HG03469 (cell line): ENCODE measurements at regions not wholly inside any gene's neighbourhood (a gene's known extent, or its start where the extent isn't known, plus 50 kb on each side); places are given as distances from the start of the nearest gene placed in this dataset.
"Not testable (repeated sequence)": the region's sequence is repeated elsewhere in the genome, so short reads cannot be mapped to it uniquely, and the experiment has no call there.

Experiments used
- ATAC-seq: cut with Tn5 transposase; IDR thresholded peaks from one replicate; pipeline ENCODE4 v1.9.1; 2021; ENCODE audit warnings: mild to moderate bottlenecking, moderate library complexity, moderate number of reproducible peaks; ENCODE audit not compliant: unreplicated experiment

DNA sequence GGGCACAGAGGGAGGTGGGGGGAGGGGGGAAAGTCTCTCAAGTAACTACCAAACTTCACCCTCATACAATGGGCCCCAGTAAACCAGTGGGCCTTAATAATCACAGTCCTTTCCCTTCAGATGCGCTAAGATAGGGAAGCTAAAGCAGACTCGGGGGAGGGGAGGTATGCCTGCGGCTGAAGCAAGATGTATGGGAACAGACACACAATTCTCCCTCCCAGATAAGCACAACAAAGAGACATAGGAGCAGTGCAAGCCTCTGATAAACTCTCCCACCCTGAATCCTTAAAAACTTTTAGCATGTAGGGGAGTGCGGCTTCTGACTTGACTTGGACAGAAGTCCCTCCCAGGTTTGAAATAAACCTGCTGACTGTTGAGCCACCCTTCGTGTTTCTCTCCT is 54.7 kb downstream of the PROP1 start:
- not testable (repeated sequence) for ATAC-seq

DNA sequence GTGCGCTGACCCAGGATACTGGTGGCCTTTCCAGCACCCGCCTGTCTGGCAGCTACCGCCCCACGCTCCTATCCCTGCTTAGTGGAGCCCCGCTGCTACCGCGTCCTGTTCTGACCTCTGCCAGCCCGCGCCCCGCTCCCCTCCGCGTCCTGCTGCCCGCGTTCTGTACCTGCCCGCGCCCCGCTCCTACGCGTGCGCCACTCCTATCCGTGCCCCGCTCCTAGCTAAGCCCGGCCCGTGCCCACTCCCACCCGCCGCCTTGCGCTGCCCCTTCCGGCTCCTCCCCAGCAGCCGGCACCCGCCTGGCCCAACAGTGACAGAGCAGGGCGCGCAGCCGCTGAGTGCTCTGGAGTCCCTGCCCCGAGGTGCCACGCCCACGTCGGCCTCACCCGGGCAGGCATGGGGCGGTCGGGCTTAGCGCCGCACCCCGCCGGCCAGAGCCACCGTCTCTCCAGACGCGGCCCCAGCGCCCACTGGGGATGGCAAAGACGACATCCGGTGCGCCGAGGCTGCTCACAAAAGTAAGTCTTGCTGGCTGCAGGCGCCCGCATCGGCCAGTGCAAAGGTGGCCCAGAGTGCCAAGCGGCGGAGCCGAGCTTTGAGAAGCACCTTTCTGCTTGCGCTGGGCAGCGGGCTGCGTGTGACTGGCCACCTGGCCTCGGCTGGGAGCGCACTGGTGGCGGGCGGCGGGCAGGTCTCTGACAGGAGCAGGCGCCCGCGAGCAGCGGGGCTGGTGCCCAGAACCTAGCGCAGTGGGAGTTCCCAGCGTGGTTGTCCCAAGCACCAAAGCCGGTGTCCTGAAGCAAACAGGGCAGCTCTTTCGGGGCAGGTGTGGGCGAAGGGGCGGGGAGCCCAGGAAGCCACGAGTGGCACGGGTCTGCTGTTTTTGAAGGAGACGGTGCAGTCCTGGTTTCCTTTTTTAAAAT is 56.5 kb downstream of the PROP1 start:
- not testable (repeated sequence) for ATAC-seq

DNA sequence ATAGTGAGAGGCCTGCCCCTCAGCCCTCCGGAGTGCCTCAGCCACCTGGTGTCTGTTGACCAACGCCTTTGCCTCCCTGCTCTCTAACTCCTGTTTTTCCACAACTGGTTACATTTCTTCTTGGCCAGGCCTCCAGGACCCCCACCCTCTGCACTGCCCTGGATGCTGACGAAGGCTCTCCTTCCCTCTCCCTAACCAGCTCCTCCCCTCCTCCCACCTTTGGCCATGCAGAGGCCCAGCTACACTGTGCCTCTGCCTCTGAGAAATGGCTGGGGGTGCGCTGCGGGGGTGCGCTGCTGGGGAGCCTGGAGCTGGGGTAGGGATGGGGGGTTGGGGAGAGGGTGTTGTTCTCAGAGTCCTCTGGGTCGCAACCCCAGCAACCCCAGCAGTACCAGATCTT is 57.3 kb downstream of the PROP1 start:
- ATAC-seq: not testable (repeated sequence)

DNA sequence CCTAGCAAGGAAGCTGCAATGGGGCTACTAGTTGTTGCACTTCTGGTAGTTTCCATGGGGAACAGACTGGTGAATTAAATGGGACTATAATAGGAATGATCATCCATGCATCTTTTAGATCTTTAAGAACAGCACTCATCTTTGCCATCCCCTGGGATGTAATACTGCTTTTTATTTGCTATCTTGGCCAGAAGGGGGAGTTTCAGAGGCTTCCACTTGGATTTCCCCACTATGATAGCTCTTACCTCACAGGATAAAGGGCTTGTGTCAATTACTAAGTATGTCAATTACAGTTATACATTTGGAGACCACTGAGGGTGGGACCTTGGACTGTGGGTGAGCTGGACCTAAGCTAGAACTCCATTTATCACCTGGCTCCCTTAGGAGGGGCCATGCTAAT is 61.8 kb downstream of the PROP1 start:
- ATAC-seq: not testable (repeated sequence)

DNA sequence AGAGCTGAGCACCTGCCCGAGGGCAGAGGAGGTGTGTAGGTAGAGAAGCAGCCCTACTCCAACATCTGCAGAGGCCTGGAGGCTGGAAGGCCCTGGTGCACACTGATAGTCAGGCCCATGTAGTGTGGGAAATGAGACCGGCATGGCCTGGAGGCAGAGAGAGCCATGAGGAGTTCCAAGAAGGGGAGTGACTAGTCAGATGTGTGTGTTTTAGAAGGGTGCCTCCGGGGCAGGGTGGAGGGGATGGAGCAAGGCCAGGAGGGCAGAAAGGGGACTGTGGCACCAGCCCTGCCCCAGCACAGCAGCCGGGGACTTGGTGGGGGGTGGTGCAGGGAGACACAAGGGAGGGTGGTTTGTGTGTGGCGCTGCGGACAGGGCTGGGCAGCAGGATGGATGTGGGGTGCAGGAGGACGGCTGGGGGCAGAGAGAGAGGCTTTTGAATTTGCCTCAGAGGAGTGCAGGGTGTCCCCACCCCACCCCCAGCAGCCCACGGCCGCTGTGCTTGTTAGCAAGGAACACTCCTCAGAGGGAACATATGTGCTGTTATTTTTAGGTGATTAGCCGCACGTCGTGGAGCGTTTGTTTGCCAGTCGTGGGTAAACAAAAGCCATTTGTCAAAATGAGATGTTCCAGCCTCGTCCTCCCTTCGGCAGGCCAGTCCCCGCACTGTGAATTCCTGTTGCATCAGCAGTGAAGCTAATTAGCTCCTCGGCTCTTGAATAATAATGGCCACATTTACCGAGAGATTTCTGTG is 65.6 kb downstream of the PROP1 start:
- ATAC-seq: not testable (repeated sequence)

DNA sequence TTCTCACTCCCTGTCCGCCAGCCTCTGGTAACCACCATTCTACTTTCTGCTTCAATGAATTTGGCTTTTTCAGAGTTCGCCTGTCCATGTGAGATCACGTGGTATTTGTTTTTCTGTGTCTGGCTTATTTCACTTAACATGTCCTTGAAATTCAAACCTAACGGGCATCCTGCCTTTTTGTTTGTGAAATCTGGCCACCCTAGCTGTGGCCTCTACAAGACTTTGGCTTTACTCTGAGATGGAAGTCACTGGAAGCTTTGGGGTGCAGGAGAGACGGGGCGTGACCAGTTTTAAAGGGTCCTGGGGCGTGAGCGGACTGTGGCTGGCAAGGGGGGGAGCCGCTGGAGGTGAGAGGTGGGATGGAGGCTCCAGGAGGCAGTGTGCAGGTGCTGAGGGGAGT is 66.4 kb downstream of the PROP1 start:
- ATAC-seq: not testable (repeated sequence)

DNA sequence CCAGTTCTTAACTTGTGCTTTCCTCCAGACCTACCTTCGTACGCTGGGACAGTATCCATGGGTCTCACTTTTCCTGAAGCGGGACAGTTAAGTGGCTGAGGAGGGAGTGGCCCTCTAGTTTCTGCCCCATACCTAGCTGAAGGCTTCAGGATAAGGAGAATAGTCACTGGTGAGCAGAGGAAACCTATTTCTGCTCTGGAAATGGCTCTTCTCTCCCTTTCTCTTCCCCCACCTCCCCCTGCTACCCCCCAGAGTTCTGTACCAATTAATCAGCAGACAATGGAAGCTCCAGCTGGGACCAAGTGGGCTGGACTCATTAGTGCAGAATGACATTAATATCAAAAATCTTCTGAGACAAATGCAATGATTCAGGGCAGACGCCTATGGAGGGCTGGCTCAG is 68.5 kb downstream of the PROP1 start:
- ATAC-seq: not testable (repeated sequence)

DNA sequence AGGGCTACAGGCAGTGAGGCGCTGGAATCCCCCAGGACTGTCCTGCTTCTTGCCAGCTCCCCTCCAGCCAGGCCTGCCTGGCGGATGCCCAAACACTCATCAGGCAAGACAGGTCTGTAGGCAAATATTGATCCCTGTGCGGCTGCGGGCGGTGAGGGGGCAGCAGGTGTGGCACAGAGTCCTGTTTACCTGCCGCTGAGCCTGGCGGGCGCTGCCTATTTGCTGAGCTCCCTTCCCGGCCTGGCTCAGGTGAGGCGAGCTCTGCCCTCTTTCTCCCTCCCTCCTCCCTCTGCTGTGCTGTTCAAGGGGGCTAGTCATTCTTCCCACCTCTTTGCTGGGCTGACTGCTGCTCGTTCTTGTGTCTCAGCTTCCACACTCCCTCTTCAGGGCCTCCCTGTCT is 71.5 kb downstream of the PROP1 start:
- not testable (repeated sequence) for ATAC-seq

DNA sequence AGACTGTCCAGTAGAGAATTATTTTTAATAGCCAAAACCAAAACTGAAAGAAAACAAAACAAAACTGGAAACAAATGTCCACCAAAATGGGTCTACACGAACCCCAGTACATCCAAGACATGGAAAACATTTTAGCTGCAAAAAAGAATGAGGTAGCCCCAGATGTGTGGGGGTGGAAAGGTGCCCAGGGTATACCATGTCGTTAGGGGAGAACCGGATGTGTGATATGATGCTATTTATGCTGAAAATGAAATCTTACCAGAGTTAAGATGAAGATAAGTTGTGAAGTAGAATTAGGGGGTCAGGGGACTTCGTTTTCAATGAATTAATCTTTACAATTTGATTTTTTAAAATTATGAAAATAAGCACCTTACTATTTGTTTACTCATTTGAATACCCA is 72.2 kb downstream of the PROP1 start:
- ATAC-seq: not testable (repeated sequence)

DNA sequence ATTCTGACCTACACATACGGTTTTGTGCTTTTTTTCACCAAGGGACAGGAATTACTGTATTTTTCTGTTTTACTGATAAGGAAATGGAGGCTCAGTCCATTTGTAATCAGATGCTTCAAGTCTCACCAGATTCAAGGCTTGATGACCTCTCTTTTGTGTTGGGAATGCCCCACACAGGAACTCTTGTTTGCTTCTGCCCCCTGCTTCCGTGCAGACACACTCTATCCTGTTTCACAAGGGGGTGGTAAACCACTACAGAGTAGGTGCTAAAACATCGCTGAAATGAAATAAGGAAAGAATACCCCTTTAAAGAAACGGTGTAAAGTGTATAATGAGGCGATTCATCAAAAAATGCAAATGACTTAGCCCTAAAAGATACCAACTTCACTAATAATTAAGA is 72.9 kb downstream of the PROP1 start:
- not testable (repeated sequence) for ATAC-seq

DNA sequence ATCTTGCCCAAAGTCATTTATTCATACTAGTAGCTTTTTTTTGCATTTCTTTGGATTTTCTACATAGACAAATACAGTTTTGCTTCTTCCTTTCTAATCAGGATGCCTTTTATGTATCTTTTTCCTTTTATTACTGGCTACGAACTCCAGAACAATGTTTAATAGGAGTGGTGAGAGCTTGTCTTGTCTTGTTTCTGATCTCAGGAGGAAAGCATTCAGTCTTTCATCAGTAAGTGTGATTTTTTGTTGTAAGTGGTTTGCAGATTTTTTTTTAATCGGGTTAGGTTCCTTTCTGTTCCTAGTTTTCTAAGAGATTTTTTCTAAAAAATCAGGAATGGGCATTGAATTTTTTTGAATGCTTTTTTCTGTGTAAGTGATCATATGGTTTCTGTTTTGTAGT is 86.8 kb downstream of the PROP1 start:
- ATAC-seq: not testable (repeated sequence)

DNA sequence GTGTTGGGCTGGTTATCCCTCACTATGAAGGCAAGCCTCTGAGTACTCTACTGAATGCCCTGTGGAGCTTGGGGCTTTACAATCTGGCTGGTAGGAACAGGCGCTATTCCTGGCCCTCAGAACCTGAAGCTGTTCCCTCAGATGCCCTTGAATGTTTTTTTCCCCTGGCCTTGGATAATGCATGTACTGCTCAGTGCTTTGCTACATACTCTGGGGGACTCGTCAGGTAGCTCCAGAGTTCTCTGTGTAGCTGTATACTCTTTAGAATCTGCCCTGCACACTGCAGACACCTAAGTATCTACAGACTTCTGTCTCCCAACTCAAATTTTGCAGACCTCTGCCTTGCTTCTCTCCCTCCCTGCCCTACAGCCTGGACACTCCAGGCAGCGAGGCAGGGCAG is 93.2 kb downstream of the PROP1 start:
- ATAC-seq: not testable (repeated sequence)

DNA sequence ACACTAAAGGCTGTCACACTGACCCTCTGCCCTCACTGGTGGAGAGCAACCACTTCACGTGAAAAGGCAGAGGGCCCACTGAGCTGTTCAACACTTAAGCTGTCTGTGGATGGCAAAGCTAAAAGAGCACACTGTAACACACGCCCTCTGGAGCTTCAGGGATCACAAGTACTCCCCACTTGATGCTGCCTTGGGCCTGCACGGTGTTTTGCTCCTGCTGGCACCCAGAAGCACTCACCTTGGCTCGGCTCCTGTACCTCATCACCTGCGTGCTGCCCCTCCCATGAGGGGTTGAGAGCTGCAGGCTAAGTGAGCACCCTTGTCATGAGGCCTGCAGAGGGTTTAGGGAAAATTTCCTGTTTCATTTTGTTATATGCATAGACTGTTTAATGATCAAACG is 96.0 kb downstream of the PROP1 start:
- not testable (repeated sequence) for ATAC-seq

DNA sequence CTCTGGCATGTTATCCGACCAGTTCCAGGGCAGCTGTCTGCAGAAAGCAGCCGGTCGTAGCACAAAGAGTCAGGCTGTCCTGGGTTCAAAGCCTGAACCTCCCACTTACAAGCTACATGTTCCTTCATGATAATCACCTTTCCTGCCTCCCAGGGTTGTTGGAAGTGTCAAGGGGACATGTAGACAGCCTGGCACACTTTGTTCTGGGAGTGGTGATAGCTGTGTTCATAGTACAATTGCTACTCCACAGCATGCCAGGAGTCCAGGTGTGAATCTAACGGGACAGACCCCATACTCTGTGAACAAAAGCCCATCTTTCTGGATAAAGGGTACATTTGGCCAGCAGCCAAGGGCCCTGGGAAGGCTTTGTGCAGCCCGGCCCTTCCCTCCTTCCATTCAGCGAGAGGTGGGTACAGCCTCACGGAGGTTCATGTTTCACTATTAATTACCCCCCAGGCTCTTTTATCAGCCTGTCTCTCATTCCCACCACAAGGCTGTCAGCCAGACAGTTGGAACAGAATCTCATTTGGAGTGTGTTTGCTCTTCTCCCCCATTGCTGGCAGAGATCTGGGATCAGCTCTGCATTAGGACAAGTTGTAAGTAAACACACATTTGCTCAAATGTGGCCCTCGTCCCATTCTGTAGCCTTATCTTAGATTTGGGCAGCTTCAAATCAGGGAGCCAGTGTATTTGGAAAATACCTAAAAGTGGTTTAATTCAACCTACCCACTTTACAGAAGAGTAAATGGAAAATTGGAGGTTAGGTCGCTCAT is 101.2 kb downstream of the PROP1 start:
- not testable (repeated sequence) for ATAC-seq

DNA sequence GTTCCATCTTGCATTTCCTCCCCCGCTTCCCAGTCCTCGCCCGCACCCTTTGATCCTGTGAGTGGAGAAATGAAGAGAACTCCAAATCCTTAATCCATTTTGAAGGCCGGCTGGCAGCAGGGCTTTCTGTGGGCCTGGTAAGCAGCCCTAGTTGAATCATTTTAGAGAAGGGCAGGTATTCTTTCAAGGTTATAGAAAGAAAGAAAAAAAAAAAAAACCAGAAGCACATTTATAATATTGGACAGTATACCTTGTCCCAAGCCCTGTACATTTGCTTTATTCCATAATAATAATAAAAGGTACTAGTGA is 103.7 kb downstream of the PROP1 start:
- ATAC-seq: not testable (repeated sequence)

DNA sequence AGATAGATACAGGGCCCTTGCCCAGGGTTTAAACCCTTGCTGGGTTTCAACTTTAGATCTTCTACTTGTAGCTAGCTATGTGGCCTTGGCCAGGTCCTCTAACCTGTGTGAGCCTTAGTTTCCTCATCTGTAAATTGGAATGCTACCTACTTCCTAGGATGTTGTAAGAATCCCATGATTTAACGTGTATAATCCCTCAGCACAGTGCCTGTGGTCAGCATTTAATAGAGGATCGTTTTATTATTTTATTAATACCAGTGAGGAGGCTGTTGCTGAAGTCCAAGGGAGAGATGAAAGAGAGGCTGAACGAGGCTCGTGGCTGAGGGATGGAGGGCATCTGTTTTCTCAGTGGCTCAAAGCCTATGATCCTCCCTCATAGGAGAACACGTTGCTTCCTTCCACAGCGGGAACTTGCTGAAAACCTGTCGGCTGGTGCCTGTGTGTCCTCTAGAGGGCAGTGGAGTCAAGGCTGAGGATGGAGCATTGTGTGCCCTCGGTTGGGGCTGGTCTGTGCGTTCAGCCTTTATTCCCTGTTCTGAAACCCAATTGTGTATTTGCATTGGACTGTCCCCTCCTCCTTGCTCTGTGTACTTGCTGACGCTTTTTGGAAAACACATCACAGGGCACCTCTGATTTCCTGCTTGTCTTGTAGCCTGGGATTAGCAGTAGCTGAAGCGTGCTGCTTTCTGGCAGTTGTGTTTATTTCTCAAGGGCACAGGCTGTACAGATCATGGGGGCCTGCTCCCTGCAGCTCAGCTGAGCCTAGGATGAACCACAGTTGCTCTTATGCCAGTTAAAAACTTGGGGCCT is 104.3 kb downstream of the PROP1 start:
- ATAC-seq: peak; percentile 61

DNA sequence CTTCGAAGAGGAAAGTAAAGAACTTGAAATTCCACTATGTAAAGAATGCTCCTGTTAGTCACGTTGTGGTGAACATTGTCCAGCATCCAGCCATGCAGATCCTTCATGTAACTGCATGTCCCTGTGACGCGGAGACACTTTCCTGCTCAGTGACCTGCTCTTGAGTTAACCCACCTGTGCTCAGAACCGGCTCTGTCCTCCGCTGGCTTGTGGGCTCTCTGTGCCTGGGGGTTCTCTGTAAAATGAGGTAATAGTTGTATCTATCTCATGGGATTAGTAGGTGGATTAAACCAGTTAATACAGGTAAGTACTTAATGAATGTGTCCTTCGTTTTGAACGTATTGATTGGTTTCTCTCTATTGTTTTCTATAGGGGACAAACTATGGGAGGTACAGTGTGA is 100.6 kb upstream of the FAM153A start:
- ATAC-seq: not testable (repeated sequence)

DNA sequence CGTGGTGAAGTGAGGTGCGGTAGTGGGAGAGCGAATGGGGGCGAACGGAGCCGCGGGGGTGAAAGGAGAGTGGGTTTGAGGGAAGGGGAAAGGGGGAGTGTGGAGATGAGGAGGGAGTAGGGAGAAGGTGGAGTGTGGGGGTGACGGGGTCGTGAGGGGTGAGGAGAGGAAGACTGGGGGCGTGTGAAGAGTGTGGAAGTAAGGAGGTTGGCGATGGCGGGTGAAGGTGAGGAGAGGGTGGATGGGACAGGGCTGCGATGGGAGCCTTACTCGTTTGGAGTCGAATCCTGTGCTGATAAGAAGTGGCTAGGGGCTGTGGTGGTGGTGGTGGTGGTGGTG is 93.2 kb upstream of the FAM153A start:
- not testable (repeated sequence) for ATAC-seq

DNA sequence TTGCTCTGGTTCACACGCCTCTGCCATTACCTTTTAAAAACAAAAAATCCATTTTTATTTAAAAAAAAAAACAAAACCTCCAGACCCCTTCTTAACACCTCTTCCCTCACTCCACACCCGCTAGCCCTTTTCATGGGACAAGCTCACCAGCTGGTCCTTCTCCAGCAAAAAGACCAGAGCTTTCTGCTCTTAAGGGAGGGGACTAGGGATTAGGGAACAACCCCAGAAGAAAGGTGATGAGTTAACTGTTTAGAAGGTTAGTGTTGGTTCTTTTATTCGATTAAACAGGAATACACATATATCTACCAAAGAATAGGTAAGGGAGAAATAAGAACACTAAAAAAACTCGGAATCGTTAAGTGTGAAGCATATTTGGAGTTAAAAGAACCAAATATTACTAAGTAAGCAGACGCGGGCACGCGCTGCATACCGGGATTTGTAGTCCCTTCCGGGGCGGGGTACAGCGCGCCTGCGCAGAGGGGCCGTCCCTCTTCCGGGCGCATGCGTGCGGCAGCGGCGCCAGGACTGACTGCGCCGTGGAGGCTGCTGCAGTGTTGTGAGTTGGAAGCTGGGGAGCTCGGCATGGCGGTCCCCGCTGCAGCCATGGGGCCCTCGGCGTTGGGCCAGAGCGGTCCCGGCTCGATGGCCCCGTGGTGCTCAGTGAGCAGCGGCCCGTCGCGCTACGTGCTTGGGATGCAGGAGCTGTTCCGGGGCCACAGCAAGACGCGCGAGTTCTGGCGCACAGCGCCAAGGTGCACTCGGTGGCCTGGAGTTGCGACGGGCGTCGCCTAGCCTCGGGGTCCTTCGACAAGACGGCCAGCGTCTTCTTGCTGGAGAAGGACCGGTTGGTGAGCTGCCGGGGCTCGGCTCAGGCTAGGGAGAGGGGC is 92.6 kb upstream of the FAM153A start:
- ATAC-seq: peak; percentile 82
